Stimulated activated CD4-positive, alpha-beta T cell treated with anti-CD3 and anti-CD28 coated beads, Interleukin-12 subunit alpha, Interleukin-12 subunit beta, amount 100 ng/mL, for 4 hours (primary cell): ENCODE measurements at regions not wholly inside any gene's neighbourhood (a gene's known extent, or its start where the extent isn't known, plus 50 kb on each side); places are given as distances from the start of the nearest gene placed in this dataset.

ENCODE experiments used
- DNase-seq: peaks from one replicate; pipeline ENCODE4 v3.0.0-alpha.2; 2020

DNA sequence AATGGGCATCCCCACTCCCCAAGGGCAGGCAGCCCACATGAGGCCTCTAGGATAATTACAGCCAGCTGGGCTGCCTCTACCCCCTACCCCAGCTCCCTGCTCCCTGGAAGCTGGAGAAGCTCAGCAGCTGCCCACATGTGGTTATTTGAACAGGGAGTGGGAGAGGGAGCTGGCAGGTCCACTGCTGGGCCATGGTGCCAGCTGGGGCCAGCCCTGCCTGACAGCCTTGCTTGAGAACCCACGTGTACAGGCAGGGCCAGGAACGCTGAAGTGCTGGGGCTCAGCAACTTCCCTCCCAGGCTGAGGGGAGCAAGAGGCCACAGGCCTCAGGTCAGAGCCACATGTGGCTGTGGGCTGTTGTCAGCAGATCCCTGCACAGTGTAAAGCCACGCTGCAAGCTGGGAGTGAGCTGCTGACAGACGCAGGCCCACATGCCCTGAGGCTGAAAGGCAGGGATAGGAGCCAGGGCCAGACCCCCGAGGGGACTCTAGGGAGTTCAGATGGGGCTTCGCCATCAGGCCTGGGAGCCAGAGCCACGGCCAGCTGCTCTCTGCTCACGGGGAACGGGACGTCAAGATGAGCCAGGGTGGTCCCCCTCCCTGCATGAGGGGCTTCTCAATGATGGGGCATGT, 129.0 kb downstream of the SYF2 start:
- no peak for DNase-seq

DNA sequence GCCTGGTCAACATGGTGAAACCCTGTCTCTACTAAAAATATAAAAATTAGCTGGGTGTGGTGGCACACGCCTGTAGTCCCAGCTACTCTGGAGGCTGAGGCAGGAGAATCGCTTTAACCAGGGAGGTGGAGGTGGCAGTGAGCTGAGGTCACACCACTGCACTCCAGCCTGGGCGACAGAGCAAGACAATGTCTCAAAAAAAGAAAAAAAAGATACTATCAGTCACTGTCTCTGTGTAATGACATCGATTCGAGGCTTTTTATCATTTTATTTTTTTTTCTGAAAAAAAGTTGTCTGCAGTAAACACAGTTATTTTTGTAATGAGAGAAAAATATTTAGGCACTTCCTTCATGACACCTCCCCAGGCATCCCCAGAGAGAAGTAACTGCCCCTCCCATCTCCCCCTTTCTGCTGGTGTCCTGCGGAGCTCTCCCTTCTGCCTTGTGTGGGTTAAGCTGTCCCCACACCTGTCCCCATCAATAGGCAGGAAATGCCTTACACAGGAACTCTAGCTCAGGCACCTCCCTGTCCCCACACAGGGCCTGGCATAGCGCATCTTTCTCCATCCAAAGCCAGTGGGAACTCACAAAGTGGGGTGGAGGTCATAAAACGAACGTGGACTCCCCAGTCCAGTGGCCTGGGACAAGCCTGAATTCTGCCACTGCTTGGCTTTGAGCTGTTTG, 132.0 kb downstream of the SYF2 start:
- DNase-seq = no peak

DNA sequence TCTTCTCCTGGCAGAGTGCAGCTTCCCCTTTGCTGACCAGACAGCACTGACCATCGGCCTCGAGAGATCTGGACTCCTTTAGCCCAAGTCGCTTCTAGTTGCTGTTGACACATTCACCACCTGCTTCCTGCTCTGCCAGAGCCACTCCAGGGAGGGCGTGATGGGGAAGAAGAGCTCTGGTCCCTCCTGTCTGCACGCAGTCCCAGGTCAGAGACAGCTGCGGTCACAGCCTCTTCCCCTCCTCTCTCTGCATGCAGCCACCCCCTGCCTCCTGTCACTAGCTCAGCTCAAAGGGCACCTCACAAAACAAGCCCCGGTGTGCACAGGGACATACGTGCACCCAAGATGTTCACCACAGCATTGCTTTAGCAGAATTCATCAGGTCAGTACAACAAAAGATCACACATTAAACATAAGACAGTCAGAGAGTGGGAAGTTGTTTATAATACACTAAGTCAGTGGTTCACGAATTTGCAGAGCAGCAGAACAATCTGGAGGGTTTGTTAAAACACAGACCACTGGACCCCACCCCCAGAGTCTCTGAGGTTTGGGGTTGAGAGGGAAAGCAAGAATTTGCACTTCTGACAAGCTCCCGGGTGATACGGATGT, 132.9 kb downstream of the SYF2 start:
- no peak for DNase-seq

DNA sequence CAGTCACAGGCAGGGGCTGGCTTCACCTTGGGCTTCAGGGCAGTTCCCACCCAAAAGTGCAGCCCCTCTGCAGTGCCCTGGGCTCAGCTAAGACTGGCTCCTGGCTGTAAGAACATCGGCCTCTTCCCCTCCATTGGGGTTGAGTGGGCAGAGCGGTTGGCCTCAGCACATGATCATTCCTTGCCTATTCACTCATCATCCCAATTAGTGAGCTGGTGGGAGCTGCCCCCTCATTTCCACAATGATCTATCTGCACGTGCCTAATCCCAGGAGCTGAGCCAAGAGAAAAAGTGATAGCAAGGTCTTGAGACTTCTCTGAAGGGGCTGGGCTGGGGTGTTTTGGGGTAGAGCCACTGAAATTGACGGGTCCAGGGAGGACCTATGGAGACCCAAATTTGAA, 133.6 kb downstream of the SYF2 start:
- no peak for DNase-seq

DNA sequence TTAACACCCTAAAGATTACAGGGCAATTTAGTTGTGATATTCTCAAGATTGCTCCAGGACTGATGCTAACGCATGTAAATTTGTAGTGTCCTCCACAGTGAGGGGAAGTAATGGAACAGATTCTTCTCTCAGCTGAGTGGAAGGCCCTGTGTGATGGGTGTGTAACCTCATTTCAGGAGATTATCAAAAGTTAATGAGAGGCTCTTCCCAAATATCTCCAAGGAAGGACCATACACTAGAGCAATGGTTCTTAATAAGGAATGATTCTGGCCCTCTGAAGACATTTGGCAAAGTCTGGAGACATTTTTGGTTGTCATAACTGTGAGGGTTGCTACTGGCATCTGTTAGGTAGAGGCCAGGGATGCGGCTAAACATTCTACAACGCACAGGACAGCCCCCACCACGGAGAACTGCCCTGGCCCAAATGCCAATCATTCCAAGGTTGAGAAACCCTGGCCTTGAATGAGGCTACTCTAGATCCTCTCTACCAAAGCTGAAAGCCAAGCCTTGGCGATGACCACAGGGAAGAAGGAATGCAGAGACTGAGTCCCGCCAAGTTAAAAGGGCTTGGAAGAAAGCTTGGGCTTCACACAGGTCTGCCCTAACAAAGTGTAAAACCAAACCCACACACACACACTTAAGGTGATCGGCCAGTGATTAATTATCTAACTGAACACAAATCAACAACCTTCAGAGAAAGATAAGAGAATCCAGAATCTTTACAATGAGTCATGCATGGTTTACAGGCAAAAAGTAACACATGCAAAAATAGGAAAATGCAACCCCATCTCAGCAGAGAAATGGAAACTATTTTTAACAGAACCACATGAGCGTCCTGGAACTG, 135.8 kb downstream of the SYF2 start:
- no peak for DNase-seq

DNA sequence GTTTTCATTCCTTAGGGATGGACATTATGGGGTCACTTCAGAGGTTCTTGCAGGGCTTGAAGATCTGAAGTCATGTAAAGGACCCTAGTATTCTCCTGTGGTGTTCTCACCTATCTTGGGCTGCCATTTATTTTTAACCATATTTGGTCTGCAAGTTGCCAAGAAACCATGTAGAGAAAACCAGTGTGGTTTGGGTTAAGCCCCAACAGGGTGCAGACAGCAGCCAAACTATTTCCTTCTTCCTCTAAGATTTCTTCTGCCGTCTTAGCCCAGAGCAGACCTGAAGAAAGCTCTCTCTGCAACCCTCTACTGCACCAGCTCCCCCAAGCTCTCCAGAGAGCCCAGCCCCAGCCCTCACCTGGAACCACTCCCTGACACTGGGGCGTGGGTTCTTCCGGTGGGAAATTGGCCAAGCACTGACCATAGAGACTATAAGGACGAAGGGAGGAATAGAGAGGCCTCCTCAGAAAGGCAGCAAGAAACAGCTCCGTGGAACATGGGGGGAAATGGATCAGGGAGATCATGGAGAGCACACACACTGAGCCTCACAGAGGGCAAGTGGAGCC, 136.6 kb downstream of the SYF2 start:
- no peak for DNase-seq

DNA sequence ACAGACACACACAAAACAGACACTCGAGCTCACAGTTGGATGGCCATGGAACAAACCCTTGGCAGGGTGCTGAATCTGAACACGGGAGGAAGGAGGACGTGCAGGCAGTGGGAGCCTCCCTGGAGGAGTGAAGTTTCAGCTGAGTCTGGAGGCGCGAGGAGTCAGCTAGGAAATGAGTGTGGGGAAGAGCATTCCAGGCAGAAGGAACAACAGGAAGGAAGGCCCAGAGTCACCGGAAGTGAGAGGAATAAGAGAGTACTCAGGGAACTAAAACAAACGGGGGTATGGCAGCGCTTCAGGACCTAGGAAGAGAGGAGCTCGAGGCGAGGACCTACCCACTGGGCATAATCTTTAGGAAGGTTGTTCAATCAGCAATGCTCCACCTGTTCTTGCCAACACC, 137.3 kb downstream of the SYF2 start:
- DNase-seq = no peak

DNA sequence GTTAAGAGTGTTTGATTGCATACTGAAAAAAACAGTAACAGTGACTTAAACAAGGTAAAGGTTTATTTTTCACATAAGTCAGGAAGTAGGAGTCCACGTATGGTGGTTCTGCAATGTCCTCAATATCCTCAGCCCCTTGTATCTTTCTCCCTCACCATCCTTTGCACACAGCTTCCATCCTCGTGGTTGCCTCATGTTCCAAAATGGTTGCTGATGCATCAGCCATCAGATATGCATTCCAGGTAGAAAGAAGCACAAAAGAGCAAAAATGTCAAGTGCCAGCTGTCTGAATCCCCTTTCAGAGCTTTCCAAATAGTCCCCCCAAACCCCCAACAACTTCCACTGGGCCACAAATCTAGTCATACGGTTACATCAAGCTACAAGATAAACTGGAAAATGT, 138.1 kb downstream of the SYF2 start:
- DNase-seq = no peak

DNA sequence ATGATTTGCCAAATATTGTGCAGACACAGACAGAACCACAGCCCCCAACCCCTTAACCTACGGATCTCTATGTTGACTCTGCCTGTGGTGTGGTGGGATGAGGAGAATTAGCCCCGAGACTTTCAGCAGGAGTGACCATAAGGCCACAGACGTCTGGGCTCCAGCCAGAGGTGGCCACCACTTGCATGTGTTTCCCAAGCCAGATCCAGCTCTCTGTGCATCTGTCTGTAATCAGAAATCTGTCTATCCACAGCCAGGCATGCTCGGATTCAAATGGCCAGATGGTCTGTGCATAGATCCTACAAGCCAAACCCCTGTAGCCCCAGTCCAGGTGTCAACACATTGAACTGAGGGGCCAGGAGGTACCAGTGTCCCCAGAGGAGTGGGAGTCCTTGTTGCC, 140.6 kb downstream of the SYF2 start:
- no peak for DNase-seq

DNA sequence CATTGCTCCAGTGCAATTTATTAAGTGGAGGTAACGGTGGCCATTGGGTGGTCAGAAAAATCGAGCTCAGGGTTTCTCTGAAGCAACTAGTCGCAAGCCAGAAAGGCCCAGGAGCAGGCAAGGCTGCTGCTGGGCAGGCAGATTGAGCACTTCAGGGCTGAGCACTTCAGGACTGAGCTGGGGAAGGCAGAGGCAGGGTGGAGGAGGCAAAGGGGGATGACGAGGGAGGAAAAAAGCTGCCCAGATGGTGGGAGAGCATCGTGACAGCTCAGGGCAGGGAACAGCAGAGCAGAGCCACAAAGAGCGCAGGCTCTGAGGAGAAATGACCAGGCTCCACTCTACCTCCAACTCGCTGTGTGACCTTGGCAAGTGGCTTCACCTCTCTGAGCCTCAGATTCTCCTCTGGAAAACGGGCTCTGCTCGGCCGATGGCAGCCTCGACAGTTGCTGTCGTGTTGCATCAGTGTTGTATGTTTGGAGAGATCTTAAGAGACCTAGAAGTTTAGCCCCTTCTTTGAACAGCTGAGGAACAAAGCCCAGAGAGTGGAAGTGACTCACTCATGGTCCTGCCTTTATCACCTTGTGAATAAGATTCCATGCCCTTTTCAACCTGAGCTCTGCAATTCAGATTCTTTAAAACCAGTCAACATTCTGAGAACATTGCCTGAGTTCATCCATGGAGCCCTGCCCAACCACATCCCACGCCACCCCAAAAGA, 141.4 kb downstream of the SYF2 start:
- DNase-seq = no peak

DNA sequence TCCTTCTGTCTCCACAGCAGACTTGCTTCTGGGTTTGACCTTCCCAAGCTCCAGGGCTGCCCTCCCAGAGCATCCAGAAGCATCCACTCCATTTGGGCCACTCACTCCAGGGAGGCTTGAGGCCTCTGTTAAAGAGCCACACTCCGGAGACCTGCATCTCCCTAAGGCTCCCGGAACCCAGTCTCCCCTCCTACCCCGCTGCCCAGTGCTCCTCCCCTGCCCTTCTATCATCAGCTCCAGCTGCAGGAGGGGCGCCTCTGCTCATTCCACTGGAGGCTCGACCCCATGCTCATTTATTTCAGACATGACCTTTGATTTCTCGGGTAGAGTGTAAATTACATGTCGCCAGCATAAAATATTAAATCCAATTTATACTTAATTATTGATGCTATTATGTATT, 142.5 kb downstream of the SYF2 start:
- DNase-seq = no peak

DNA sequence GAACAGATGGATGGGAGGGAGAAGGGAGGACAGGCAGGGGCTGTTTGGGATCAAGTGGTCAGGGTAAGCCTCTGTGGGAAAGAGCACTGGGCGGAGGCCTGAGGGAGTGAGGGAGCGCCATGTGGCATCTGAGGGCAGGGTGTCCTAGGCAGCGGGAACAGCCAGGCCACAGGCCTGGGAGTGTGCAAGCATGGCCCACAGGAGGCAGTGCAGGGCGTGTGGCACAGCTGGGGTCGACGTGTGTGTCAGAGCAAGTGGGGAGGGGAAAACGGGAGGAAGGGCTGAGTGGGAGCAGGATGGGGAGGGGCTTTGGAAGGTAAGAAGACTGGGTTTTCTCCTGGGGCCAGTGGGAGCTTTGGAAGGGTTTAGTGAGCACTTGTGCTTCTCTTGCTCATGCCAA, 143.4 kb downstream of the SYF2 start:
- DNase-seq = no peak

DNA sequence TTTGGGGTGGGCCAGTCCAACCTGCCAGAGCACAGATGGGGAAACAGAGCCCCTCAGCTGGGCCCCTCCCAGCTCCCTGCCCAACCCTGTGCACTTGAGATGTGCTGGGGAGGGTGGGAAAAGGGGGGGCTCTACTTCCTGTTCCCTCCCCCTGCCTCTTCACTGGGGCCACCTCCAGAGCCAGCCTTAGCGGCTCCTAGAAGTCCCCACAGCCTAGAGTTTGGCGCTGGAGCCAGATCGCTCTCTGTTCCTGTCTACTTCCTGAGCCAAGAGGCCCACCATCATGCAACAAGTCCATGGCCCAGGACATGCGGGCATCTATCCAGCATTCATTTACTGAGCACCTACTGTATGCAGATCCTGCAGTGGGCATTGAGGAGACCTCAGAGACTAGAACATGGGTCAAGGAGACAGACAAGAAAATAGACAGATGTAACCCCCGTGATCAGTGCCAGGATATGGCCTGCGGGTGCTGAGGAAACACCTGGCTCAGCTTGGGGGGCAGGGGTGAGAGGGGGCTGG, 144.1 kb downstream of the SYF2 start:
- DNase-seq = no peak

DNA sequence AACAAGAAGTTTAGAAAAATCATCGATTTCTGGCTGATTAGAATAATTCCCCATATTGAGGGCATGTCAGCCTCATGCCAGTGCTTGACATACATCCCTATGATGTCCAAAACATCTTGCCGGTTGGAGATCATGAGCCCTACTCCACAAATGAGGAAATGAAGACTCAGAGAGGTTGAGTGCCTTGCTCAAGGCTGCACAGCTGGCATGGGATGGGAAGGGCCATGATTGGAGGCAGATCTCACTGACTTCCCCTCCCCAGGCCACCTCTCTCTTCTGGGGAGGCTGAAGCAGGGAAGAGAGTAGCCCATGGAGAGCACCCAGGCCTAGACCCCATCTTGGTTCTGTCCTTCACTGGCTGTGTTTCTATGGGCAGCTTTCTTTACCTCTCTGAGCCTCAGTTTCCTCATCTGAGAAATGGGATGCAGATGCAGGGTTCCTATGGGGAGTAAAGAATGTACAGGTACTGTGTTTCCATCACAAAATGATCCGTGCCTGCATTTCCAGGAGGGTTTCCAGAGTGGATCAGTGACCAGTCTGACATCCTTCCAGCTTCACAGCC, 145.7 kb downstream of the SYF2 start:
- DNase-seq = no peak

DNA sequence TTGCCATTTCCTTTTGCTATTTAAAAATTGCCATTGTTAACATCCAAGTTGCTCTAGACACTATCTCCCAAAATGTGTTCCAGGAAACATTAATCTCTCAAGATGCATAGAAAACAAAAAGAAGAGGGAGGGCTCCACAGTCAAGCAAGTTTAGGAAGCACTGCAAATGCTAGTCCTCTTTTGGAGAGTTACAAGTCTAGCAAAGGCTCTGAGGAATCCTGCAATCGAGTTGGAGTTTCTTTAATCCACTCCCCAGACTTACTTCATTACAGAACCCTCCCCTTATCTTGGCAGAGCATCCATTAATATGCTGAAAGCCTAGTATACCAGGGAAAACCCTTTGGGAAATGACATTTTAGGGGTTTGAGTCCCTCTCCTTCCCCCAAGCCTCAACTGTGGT, 147.9 kb downstream of the SYF2 start:
- no peak for DNase-seq

DNA sequence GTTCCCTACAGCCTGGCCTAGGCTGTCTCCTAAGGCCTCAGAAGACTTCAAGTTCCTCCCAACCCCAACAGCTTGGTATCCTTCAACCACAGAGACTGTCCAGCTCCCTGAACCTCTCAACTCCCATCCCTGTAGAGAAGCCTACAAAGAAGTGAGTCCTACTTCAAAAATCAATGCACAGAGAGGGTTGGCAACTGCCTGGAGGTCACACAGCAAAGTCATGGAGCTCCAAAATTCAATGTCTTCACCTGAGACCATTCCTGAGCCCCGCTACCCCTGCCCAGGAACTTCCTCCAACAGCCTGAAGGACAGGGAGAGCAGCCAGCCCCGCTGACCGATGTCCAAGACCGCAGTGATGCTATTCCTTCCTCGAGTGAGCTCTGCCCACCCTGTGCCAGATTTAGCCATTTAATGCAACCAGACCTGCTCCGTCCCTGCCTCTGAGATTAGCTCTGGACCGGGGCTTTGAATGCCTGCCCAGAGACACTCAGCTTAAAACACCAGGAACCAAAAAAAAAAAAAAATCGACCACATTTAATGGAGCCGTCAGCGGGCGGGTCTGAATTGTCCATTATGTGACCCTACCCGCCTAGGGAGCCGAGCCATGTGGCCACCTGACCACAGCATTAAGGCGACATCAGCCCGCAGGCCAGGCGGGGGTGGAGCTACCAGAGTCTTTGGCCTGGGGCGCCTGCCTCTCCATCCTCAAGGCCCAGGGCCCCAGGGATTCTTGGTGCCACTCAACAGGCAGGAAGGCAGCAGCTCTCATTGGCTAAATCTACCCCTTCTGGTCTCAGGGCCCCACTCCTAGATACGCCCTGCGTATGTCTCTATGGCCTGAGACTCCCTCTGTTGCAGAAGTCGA, 148.6 kb downstream of the SYF2 start:
- DNase-seq = no peak

DNA sequence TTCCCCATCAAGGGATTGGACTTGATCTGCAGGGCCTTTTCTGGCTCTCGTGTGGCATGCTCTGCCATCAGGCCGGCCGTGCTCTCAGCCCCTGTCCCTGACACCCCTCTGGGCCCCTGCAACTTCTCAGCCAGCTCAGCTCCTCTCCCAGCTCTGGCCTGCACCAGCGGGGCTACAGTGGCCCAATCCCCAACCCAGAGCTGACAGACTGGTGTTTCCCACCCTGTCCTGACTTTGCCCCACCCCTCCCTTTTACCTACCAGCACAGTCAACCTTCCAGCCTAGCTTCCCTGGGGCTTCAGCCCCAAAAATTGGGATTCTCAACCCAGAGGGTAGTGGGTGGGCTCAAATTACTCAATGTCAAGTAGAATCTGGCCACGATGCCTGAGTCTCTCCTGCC, 149.3 kb downstream of the SYF2 start:
- DNase-seq = no peak

DNA sequence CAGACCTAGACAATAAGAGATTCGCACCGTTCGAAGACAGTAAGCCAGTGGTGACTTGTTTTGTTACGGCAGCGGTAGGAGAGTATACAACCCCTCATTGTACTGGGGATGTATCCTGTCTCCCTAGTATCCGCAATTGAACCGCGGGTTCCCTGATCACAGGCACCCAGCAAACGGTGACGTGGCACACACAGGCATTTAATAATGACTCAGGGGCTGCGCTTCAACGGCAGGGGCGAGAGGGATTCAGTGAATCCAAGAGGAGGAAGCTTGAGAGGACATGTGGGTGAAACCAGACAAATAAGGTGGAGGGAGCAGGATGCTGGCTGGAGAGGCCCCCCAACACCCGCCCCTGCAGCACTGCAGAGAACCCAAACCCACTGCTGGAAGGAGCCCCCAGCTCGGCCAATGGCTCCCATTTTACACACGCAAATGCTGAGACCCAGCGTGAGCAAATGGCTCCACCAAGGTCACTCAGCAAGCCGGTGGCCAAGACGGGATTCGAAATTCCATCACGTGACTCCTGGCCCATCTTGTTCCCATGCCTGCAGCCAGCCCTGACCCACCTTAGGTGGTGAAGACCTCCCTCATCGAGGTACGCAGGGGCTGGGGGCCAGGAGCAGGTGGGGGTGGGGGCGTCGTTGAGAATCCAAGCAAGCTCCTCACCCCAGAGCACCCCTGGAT, 149.9 kb downstream of the SYF2 start:
- DNase-seq = no peak

DNA sequence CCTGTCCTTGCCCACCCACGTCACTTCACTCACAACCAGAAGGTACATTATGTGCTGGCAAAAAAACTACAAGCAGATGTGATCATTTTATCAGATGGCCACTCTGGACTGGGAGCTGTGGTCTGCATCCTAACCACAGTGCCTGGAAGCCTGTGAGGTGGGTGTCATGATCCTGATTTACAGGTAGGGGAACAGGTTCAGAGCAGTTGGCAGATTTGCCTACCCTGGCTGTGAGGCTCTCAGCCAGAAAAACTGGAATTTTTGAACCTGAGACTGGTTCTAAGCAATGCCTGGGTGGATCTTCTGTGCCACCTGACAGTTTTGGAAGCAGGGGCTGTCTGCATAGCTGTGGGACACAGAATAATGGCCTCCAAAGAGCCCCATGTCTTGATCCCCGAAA, 150.8 kb downstream of the SYF2 start:
- DNase-seq = no peak
